HCT116 (cell line): ENCODE measurements at regions not wholly inside any gene's neighbourhood (a gene's known extent, or its start where the extent isn't known, plus 50 kb on each side); places are given as distances from the start of the nearest gene placed in this dataset.

ENCODE experiments used
- ATAC-seq: fragments of 200-7000 bp; cut with Tn5 transposase; 2 replicates; pipeline ENCODE4 v1.9.1; 2020; ENCODE audit warnings: mild to moderate bottlenecking, moderate library complexity
- BruUV-seq: library from RNA; stranded (reverse); fragments of 400-500 nt; replicated peaks from 2 replicates; lab custom pipeline; 2021; lab: Mats Ljungman, UMichigan
- CTCF ChIA-PET: fragments of 300-600 bp; sonication (Branson Sonifier 250); formaldehyde crosslinking; loops from one replicate; lab custom pipeline; 2021; ENCODE audit warnings: antibody characterized with exemption; lab: Charles Lee
- POLR2A ChIA-PET: fragments of 300-600, 350-600 bp; sonication (Branson Sonifier 250); formaldehyde crosslinking; loops from one replicate; lab custom pipeline; 2021; ENCODE audit warnings: antibody characterized with exemption; lab: Charles Lee
- RAD21 ChIA-PET, 2 experiments: fragments of 300-600 bp; sonication (Branson Sonifier 250); formaldehyde crosslinking; loops; one replicate each; lab custom pipeline; 2023; ENCODE audit warnings: low total read pairs in 2 of 2; ENCODE audit not compliant: uncharacterized antibody in 2 of 2, unreplicated experiment in 2 of 2, low non-redundant PET in 1 of 2; lab: Charles Lee
- DNase-seq: peaks from one replicate; pipeline ENCODE4 v3.0.0-alpha.2; 2010; ENCODE audit warnings: low read depth, low spot score
- H2AFZ ChIP-seq: fragments of 200-600 bp; shearing (Covaris generic), sonication (generic); 2 replicates; pipeline ENCODE4 v1.6.1; 2017; ENCODE audit warnings: low read depth, mixed run types, mixed read lengths, antibody characterized with exemption, low read length; ENCODE audit not compliant: poor library complexity, severe bottlenecking
- H3K27ac ChIP-seq: 2 replicates; pipeline ENCODE4 v1.5.1; 2012; ENCODE audit warnings: low read depth, low read length
- H3K27me3 ChIP-seq: fragments of 200-600 bp; sonication (generic); 2 replicates; pipeline ENCODE4 v1.6.1; 2016; ENCODE audit warnings: mixed run types, low read length, mixed read lengths; ENCODE audit not compliant: insufficient read depth
- H3K36me3 ChIP-seq, 2 experiments: fragments of 200-500 bp in 1 of 2; fragments of 200-600 bp in 1 of 2; sonication (Bioruptor generic) in 1 of 2; sonication (generic) in 1 of 2; 2 replicates each; pipeline versions ENCODE4 v1.5.1 to v1.6.1; 2014 to 2016; ENCODE audit warnings: low read length in 2 of 2, inconsistent platforms in 1 of 2, mixed read lengths in 1 of 2, mixed run types in 1 of 2; ENCODE audit not compliant: insufficient read depth in 2 of 2, control insufficient read depth in 1 of 2
- H3K4me1 ChIP-seq, 2 experiments: fragments of 200-600 bp in 1 of 2; sonication (generic) in 1 of 2; 2 replicates each; pipeline versions ENCODE4 v1.5.1 to v1.6.1; 2012 to 2017; ENCODE audit warnings: low read length in 2 of 2, inconsistent platforms in 1 of 2, mild to moderate bottlenecking in 1 of 2, mixed read lengths in 1 of 2, mixed run types in 1 of 2, moderate library complexity in 1 of 2; ENCODE audit not compliant: insufficient read depth in 2 of 2, control insufficient read depth in 1 of 2
- H3K4me2 ChIP-seq: fragments of 200-600 bp; sonication (generic); 2 replicates; pipeline ENCODE4 v1.6.1; 2017; ENCODE audit warnings: mixed run types, low read length, mixed read lengths
- H3K4me3 ChIP-seq, 2 experiments: fragments of 200-600 bp in 1 of 2; sonication (generic) in 1 of 2; replicated peaks in 1 of 2; 2 replicates each; pipeline ENCODE4 v1.5.1; 2011 to 2016; ENCODE audit warnings: low read length in 2 of 2, control low read depth in 1 of 2, low read depth in 1 of 2, mild to moderate bottlenecking in 1 of 2, mixed read lengths in 1 of 2, mixed run types in 1 of 2
- H3K79me2 ChIP-seq: fragments of 200-600 bp; sonication (generic); 2 replicates; pipeline ENCODE4 v1.6.1; 2017; ENCODE audit warnings: mild to moderate bottlenecking, mixed run types, low read length, moderate library complexity, mixed read lengths; ENCODE audit not compliant: insufficient read depth
- H3K9ac ChIP-seq: fragments of 200-600 bp; sonication (generic); 2 replicates; pipeline ENCODE4 v1.6.1; 2016; ENCODE audit warnings: low read length, mixed read lengths
- H3K9me2 ChIP-seq: fragments of 200-600 bp; sonication (generic), shearing (Covaris generic); 2 replicates; pipeline ENCODE4 v1.6.1; 2017; ENCODE audit warnings: mixed run types, mild to moderate bottlenecking, moderate library complexity; ENCODE audit not compliant: insufficient read depth
- H3K9me3 ChIP-seq, 2 experiments: fragments of 200-500 bp in 1 of 2; fragments of 200-600 bp in 1 of 2; sonication (Bioruptor generic) in 1 of 2; sonication (generic) in 1 of 2; 2 replicates each; pipeline ENCODE4 v1.6.1; 2014 to 2017; ENCODE audit warnings: low read length in 2 of 2, mixed read lengths in 2 of 2, inconsistent platforms in 1 of 2, low read depth in 1 of 2, mild to moderate bottlenecking in 1 of 2, mixed run types in 1 of 2, moderate library complexity in 1 of 2; ENCODE audit not compliant: control insufficient read depth in 1 of 2, insufficient read depth in 1 of 2
- H4K20me1 ChIP-seq: fragments of 200-600 bp; sonication (generic), shearing (Covaris generic); 2 replicates; pipeline ENCODE4 v1.6.1; 2017; ENCODE audit warnings: mixed run types, mild to moderate bottlenecking, moderate library complexity; ENCODE audit not compliant: insufficient read depth
- POLR2A ChIP-seq: IDR thresholded peaks from 2 replicates; pipeline ENCODE4 v1.7.0; 2011; ENCODE audit warnings: borderline replicate concordance; ENCODE audit not compliant: insufficient read depth, insufficient read length; ENCODE audit errors: extremely low read depth
- RAD21 ChIP-seq: IDR thresholded peaks from 2 replicates; pipeline ENCODE4 v1.6.1; 2012; ENCODE audit warnings: low read depth, mild to moderate bottlenecking
- SP1 ChIP-seq: IDR thresholded peaks from 2 replicates; pipeline ENCODE4 v1.6.1; 2012; ENCODE audit warnings: low read depth
- SRF ChIP-seq: IDR thresholded peaks from 2 replicates; pipeline ENCODE4 v1.6.1; 2012; ENCODE audit warnings: low read depth
- YY1 ChIP-seq: IDR thresholded peaks from 2 replicates; pipeline ENCODE4 v1.6.1; 2011; ENCODE audit warnings: low read length, low read depth, moderate library complexity, mild to moderate bottlenecking; ENCODE audit not compliant: insufficient replicate concordance; ENCODE audit errors: extremely low read depth
- ZNF274 ChIP-seq: fragments of 200-500 bp; sonication (Bioruptor generic); IDR thresholded peaks from 2 replicates; pipeline ENCODE4 v1.6.1; 2014; ENCODE audit warnings: mild to moderate bottlenecking, low read depth, low read length, inconsistent platforms
- intact Hi-C: fragments of 100-400 bp; cut with micrococcal nuclease; formaldehyde crosslinking; loops from 2 replicates; pipeline ENCODE4 v1.10.0; 2022
- TF ChIP-seq, protein P1 (sequence below), 3 experiments: fragments of 200-600 bp in 1 of 3; sonication (generic) in 1 of 3; IDR thresholded peaks in 2 of 3; conservative IDR thresholded peaks in 1 of 3; 2 replicates each; pipeline ENCODE4 v1.5.1; 2012 to 2017; ENCODE audit warnings: low read depth in 2 of 3, low read length in 2 of 3, antibody characterized with exemption in 1 of 3, borderline replicate concordance in 1 of 3, control low read depth in 1 of 3, mild to moderate bottlenecking in 1 of 3, mixed read lengths in 1 of 3, mixed run types in 1 of 3, moderate library complexity in 1 of 3; ENCODE audit not compliant: insufficient read depth in 1 of 3
- TF ChIP-seq, protein P2 (sequence below): IDR thresholded peaks from 2 replicates; pipeline ENCODE4 v1.6.1; 2012
- TF ChIP-seq, protein P3 (sequence below): IDR thresholded peaks from 2 replicates; pipeline ENCODE4 v1.6.1; 2012

- no peak for ATAC-seq
- intact Hi-C loops, result no loop called here
- Histone ChIP-seq H3K4me3 (no peak overlapping the region), H3K9me3 (no peaks in the 10 kb centered on the region), H3K36me3 (no peaks in the 10 kb centered on the region), H3K27ac (no peak overlapping the region), H3K4me2 (no peak overlapping the region), H3K27me3 (no peaks in the 10 kb centered on the region), H3K79me2 (no peaks in the 10 kb centered on the region), H3K4me1 (no peaks in the 10 kb centered on the region), H3K9me2 (no peaks in the 10 kb centered on the region), H3K9ac (no peak overlapping the region), H4K20me1 (no peaks in the 10 kb centered on the region), H2AFZ (no peak overlapping the region)
- ChIA-PET CTCF (no interaction called here), RAD21 (no interaction called here), POLR2A (no interaction called here)
- DNase-seq, result no peak
- no peak for TF ChIP-seq ZNF274
- TF ChIP-seq, protein P1, sequence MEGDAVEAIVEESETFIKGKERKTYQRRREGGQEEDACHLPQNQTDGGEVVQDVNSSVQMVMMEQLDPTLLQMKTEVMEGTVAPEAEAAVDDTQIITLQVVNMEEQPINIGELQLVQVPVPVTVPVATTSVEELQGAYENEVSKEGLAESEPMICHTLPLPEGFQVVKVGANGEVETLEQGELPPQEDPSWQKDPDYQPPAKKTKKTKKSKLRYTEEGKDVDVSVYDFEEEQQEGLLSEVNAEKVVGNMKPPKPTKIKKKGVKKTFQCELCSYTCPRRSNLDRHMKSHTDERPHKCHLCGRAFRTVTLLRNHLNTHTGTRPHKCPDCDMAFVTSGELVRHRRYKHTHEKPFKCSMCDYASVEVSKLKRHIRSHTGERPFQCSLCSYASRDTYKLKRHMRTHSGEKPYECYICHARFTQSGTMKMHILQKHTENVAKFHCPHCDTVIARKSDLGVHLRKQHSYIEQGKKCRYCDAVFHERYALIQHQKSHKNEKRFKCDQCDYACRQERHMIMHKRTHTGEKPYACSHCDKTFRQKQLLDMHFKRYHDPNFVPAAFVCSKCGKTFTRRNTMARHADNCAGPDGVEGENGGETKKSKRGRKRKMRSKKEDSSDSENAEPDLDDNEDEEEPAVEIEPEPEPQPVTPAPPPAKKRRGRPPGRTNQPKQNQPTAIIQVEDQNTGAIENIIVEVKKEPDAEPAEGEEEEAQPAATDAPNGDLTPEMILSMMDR (IDR thresholded peaks at IDR 0.05 in 2 of 3, conservative IDR thresholded peaks at IDR 0.05 in 1 of 3; ENCODE audit: borderline replicate concordance in 1 of 3, insufficient read depth in 1 of 3, low read depth in 2 of 3, low read length in 2 of 3), result no peak
- TF ChIP-seq RAD21, result no peak
- TF ChIP-seq, protein P2, sequence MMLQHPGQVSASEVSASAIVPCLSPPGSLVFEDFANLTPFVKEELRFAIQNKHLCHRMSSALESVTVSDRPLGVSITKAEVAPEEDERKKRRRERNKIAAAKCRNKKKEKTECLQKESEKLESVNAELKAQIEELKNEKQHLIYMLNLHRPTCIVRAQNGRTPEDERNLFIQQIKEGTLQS, result no peak
- TF ChIP-seq, protein P3, sequence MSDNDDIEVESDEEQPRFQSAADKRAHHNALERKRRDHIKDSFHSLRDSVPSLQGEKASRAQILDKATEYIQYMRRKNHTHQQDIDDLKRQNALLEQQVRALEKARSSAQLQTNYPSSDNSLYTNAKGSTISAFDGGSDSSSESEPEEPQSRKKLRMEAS, result no peak
- no peak for TF ChIP-seq YY1
- no peak for TF ChIP-seq SRF
- no peak for TF ChIP-seq POLR2A
- no peak for TF ChIP-seq SP1
- no TSS peak for BruUV-seq
Measured at GRCh38 chr17:72264682-72265405, 144.0 kb downstream of the SOX9 start.
